Nephron (organoid): ENCODE measurements at regions not wholly inside any gene's neighbourhood (a gene's known extent, or its start where the extent isn't known, plus 50 kb on each side); places are given as distances from the start of the nearest gene placed in this dataset.

Source experiments
- H3K27ac Mint-ChIP-seq, 3 experiments: 2 replicates each; pipeline ENCODE4 v1.8.0; 2020; ENCODE audit warnings: mixed read lengths in 3 of 3, mild to moderate bottlenecking in 2 of 3, moderate library complexity in 1 of 3
- H3K27me3 Mint-ChIP-seq: 2 replicates; pipeline ENCODE4 v1.8.0; 2021; ENCODE audit warnings: low read depth, mild to moderate bottlenecking, moderate library complexity, mixed read lengths
- H3K36me3 Mint-ChIP-seq: 2 replicates; pipeline ENCODE4 v1.8.0; 2020; ENCODE audit warnings: low read depth, mixed read lengths
- H3K4me1 Mint-ChIP-seq: 2 replicates; pipeline ENCODE4 v1.8.0; 2020; ENCODE audit warnings: mixed read lengths
- H3K4me3 Mint-ChIP-seq, 3 experiments: 2 replicates each; pipeline ENCODE4 v1.8.0; 2020; ENCODE audit warnings: mild to moderate bottlenecking in 3 of 3, mixed read lengths in 3 of 3, moderate library complexity in 2 of 3
- H3K9me3 Mint-ChIP-seq: 2 replicates; pipeline ENCODE4 v1.8.0; 2020; ENCODE audit warnings: mixed read lengths
- TF ChIP-seq, protein P1 (sequence below), 3 experiments: fragments of 200-600 bp; sonication (generic); IDR thresholded peaks; one replicate each; pipeline ENCODE4 v1.5.0; 2021; ENCODE audit warnings: antibody characterized with exemption in 3 of 3; ENCODE audit not compliant: unreplicated experiment in 3 of 3

DNA sequence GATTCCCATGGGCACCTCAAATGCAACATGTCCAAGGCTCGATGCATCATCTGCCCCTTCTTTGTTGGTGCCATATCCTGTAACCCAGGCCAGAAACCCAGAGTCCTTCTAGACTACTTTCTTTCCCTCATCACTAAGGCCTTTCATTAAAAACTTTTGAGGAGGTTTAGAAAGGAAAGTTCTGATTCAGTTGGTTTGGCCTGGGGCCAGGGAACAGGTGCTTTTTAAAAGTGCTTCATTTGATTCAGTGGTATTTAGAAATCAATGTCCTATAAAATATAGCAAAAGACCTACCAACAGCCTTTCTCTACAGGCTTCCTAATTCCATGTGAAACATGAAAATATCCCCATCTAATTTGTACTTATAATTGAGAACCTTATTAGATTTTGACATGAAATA, 341.9 kb upstream of the RORA start:
- Mint-ChIP-seq H3K4me1 (no peaks in the 10 kb centered on the region), H3K9me3 (no peaks in the 10 kb centered on the region), H3K27ac (no peak overlapping the region), H3K4me3 (no peak overlapping the region), H3K27me3 (peaks cover 5% of the 10 kb centered on the region), H3K36me3 (no peaks in the 10 kb centered on the region)
- TF ChIP-seq, protein P1, sequence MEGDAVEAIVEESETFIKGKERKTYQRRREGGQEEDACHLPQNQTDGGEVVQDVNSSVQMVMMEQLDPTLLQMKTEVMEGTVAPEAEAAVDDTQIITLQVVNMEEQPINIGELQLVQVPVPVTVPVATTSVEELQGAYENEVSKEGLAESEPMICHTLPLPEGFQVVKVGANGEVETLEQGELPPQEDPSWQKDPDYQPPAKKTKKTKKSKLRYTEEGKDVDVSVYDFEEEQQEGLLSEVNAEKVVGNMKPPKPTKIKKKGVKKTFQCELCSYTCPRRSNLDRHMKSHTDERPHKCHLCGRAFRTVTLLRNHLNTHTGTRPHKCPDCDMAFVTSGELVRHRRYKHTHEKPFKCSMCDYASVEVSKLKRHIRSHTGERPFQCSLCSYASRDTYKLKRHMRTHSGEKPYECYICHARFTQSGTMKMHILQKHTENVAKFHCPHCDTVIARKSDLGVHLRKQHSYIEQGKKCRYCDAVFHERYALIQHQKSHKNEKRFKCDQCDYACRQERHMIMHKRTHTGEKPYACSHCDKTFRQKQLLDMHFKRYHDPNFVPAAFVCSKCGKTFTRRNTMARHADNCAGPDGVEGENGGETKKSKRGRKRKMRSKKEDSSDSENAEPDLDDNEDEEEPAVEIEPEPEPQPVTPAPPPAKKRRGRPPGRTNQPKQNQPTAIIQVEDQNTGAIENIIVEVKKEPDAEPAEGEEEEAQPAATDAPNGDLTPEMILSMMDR (IDR thresholded peaks at IDR 0.05; ENCODE audit: unreplicated experiment in 3 of 3), result no peak

DNA sequence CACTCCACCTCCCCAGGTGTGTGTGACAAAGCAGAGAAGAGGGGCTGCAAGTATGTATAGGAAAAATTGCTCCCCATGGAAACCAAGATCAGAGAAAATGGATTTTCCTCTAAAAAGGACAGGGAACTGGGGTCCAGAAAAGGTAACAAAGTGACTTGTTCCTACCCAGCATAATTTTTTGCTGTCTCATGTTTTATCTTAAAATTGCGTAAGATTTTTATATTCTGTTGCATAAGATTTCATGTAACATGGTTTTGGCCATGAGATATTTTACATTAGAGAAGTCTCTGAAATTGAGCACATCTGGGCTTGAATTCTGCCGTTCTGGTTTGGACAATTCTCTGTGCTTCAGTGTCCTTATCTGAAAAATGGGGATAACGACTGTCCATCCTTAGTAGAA, 335.7 kb upstream of the RORA start:
- TF ChIP-seq, protein P1 (IDR thresholded peaks at IDR 0.05; ENCODE audit: unreplicated experiment in 3 of 3), result no peak
- H3K9me3 Mint-ChIP-seq, result no peaks in the 10 kb centered on the region
- H3K27me3 Mint-ChIP-seq, result peaks cover 16% of the 10 kb centered on the region
- H3K36me3 Mint-ChIP-seq, result no peaks in the 10 kb centered on the region
- H3K27ac Mint-ChIP-seq, result no peak overlapping the region
- no peaks in the 10 kb centered on the region for H3K4me1 Mint-ChIP-seq
- no peak overlapping the region for H3K4me3 Mint-ChIP-seq

DNA sequence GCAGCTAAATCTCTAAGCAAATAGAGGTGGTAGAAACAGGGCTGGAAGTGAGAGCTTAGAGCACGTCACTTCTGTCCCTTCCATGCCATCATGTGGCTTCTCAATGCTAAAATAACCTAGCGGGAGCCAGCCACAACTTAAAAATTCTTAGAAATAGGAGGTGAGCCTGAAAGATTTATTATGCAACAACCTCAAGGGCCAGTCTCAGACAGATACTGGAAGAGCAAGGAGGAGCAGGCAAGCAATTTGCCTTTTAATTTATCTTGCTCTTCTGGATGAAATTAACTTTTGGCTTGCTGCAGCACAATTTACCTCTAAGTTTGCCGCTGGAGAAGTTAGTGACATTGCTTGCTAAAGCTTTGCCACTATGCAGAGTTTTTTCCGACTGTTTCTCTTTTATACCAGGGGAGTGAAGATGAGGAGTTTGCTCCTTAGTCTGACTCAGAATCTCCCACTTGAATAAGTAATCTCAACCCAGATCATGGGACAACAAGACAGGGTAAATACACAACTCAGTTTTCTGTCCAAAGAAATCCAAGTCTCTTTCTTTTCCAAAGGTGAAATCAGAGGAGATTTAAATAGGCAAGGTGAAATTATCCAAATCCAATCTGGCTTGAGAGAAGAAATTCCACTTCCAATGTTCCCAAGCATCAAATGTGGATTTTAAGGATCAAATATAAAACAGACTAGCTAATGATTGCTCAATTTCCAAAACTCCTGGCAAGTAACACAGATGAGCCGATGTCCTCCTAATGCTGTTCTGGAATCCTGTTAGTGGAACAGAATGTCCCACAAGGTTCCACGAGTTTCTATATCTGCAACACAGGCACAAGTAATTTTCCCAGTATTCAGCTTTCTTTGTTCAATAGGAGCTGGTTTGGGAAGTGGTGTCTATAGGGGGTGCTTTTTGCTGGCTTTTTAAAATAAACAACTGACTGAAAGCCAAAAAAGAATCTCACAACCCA, 329.4 kb upstream of the RORA start:
- Mint-ChIP-seq H3K9me3 (no peaks in the 10 kb centered on the region), H3K4me1 (peaks cover 6% of the 10 kb centered on the region), H3K36me3 (no peaks in the 10 kb centered on the region), H3K27ac (no peak overlapping the region), H3K27me3 (peaks cover 18% of the 10 kb centered on the region), H3K4me3 (no peak overlapping the region)
- TF ChIP-seq, protein P1 (IDR thresholded peaks at IDR 0.05; ENCODE audit: unreplicated experiment in 3 of 3), result no peak

DNA sequence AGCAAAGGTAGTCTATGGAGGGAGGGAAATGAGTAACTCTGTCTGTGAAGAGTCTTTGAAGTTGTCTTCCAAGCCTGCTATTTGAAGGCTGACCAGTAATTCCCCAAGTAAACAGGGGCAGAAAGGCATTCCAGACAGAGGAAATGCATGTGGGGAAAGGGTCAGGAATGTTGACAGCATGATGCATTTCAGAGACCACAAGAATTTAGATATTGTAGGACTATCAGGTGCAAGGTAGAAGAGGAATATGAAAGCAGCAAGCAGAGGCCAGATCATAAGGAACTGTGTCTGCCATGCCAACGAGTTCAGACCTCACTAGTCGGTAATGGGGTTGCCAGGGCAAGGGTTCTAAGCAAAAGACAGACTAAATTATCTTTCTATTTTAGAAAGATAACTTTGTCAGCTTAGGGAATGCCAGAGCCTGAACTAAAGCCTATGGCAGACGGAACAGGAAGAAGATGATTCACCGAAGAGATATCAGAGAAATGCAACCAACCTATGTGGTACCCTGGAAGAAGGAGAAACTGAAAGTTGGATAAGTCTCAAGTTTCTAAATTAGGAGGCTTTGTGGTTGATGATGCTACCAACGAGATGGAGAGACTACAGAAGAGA, 327.0 kb upstream of the RORA start:
- no peaks in the 10 kb centered on the region for H3K9me3 Mint-ChIP-seq
- no peak overlapping the region for H3K4me3 Mint-ChIP-seq
- H3K27ac Mint-ChIP-seq, result no peak overlapping the region
- TF ChIP-seq, protein P1 (IDR thresholded peaks at IDR 0.05; ENCODE audit: unreplicated experiment in 3 of 3), result no peak
- peaks cover 10% of the 10 kb centered on the region for H3K4me1 Mint-ChIP-seq
- peaks cover 18% of the 10 kb centered on the region for H3K27me3 Mint-ChIP-seq
- H3K36me3 Mint-ChIP-seq, result no peaks in the 10 kb centered on the region

DNA sequence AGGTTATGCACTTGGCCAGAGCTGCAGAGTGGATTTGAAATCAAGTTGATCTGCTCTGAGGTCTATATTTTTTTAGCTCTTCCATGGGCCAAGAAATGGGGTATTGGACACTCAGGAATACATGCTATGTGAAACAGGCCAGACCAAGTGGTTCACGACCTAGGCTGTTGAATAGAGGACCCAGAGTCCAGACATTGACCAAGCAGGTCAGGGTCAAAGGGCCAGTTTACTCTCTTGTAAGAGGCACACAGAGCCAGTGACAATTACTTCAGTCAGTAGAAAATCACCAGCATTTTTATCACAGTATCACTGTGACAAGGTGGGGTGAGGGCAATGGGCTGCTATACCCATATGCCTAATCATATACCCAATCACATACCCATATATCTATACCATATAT, 320.6 kb upstream of the RORA start:
- no peak overlapping the region for H3K4me3 Mint-ChIP-seq
- H3K4me1 Mint-ChIP-seq, result peaks cover 5% of the 10 kb centered on the region
- H3K36me3 Mint-ChIP-seq, result no peaks in the 10 kb centered on the region
- no peak overlapping the region for H3K27ac Mint-ChIP-seq
- TF ChIP-seq, protein P1 (IDR thresholded peaks at IDR 0.05; ENCODE audit: unreplicated experiment in 3 of 3), result no peak
- H3K9me3 Mint-ChIP-seq, result no peaks in the 10 kb centered on the region
- peaks cover 8% of the 10 kb centered on the region for H3K27me3 Mint-ChIP-seq
